ENCODE measurements at regions not wholly inside any gene's neighbourhood (a gene's known extent, or its start where the extent isn't known, plus 50 kb on each side); places are given as distances from the start of the nearest gene placed in this dataset.
"Not testable (repeated sequence)": the region's sequence is repeated elsewhere in the genome, so short reads cannot be mapped to it uniquely, and the experiment has no call there.

- 53 to 71% methylated on average over 6 of the region's 6 CpGs for WGBS, 2 donors
Measured at GRCh38 chr10:84966708-84967441, 638.5 kb downstream of the CCSER2 start.

GRCh38 chr10:84969297-84969696, 640.9 kb downstream of the CCSER2 start:
- H3K9me3 ChIP-seq; intact Hi-C loops (cut with DNase I): not testable (repeated sequence)
- 18 to 60% methylated on average over 2 of the region's 2 CpGs for WGBS, 2 donors

More at GRCh38 chr10:84966708-84967441, 638.5 kb downstream of the CCSER2 start:
- no peaks in the 10 kb centered on the region for H3K4me1 ChIP-seq
- intact Hi-C loops (cut with DNase I): no loop called here
- no peaks in the 10 kb centered on the region for H3K36me3 ChIP-seq
- H3K4me3 ChIP-seq: no peak overlapping the region
- H3K27me3 ChIP-seq: no peaks in the 10 kb centered on the region
- no peaks in the 10 kb centered on the region for H3K9me3 ChIP-seq
- DNase-seq: no peak
- TF ChIP-seq POLR2AphosphoS5 (IDR thresholded peaks at IDR 0.05) (no peak), CTCF (IDR thresholded peaks at IDR 0.05) (no peak), POLR2A (IDR thresholded peaks at IDR 0.05) (no peak), EP300 (IDR thresholded peaks at IDR 0.05) (no peak)
- H3K27ac ChIP-seq: no peak overlapping the region

DNA sequence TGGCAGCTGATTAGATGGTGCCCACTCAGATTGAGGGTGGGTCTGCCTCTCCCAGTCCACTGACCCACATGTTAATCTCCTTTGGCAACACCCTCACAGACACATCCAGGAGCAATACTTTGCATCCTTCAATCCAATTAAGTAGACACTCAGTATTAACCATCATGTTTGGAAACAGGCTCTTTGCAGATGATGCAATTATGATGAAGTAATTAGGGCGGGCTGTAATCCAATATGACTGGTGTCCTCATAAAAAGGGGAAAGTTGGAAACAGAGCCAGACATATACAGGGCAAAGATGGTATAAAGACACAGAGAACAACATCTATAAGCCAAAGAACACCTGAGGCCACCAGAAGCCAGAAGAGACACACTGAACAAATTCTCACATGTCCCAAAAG, 658.6 kb downstream of the CCSER2 start:
- H3K9me3 ChIP-seq: no peaks in the 10 kb centered on the region
- no peak overlapping the region for H3K27ac ChIP-seq
- H3K27me3 ChIP-seq: no peaks in the 10 kb centered on the region
- WGBS, 2 donors: 64 to 69% methylated on average over 1 of the region's 1 CpG
- no peaks in the 10 kb centered on the region for H3K4me1 ChIP-seq
- intact Hi-C loops (cut with DNase I): no loop called here
- H3K36me3 ChIP-seq: no peaks in the 10 kb centered on the region
- TF ChIP-seq CTCF (IDR thresholded peaks at IDR 0.05) (no peak), EP300 (IDR thresholded peaks at IDR 0.05) (no peak), POLR2AphosphoS5 (IDR thresholded peaks at IDR 0.05) (no peak), POLR2A (IDR thresholded peaks at IDR 0.05) (no peak)
- no peak for DNase-seq
- H3K4me3 ChIP-seq: no peak overlapping the region

More at GRCh38 chr10:84969297-84969696, 640.9 kb downstream of the CCSER2 start:
- not testable (repeated sequence) for H3K4me1 ChIP-seq, H3K27ac ChIP-seq, H3K4me3 ChIP-seq, H3K27me3 ChIP-seq, H3K36me3 ChIP-seq, DNase-seq

GRCh38 chr10:84988011-84988410, 659.6 kb downstream of the CCSER2 start:
- no peak for TF ChIP-seq POLR2A (IDR thresholded peaks at IDR 0.05)
- no peak for TF ChIP-seq CTCF (IDR thresholded peaks at IDR 0.05)
- TF ChIP-seq EP300 (IDR thresholded peaks at IDR 0.05): no peak
- TF ChIP-seq POLR2AphosphoS5 (IDR thresholded peaks at IDR 0.05): no peak
- H3K36me3 ChIP-seq: no peaks in the 10 kb centered on the region
- H3K27ac ChIP-seq: no peak overlapping the region
- intact Hi-C loops (cut with DNase I): no loop called here
- no peaks in the 10 kb centered on the region for H3K9me3 ChIP-seq
- 76 to 81% methylated on average over 2 of the region's 2 CpGs for WGBS, 2 donors
- no peak overlapping the region for H3K4me3 ChIP-seq
- H3K27me3 ChIP-seq: peaks cover 0 to 5% (median 0%) of the 10 kb centered on the region in 3 donors
- DNase-seq: no peak
- H3K4me1 ChIP-seq: no peaks in the 10 kb centered on the region

DNA sequence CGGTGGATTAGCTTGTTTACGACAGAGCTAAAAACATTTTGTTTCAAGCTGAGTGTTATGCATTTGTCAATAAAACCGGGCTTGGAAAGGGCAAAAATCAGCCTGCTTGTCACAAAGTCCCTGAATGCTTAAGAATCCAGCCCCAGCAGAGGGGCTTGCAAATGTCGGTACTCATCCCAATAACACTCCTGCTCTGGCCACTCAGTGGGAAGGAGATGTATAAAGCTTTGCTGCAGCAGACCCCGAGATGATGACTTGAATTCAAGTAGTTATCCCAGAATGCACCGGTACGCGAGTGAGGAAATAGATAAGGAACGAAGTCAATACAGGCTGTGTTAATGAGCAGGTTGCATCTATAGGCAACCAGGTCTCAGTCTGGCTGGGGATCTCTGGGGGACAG, 662.3 kb downstream of the CCSER2 start:
- intact Hi-C loops (cut with DNase I): no loop called here
- 50 to 60% methylated on average over 9 of the region's 9 CpGs for WGBS, 2 donors
- Histone ChIP-seq H3K4me3 (no peak overlapping the region), H3K36me3 (no peaks in the 10 kb centered on the region), H3K27ac (no peak overlapping the region), H3K4me1 (no peaks in the 10 kb centered on the region), H3K27me3 (peaks cover 0 to 5% (median 0%) of the 10 kb centered on the region in 3 donors), H3K9me3 (no peaks in the 10 kb centered on the region)
- TF ChIP-seq POLR2A (IDR thresholded peaks at IDR 0.05) (no peak), POLR2AphosphoS5 (IDR thresholded peaks at IDR 0.05) (no peak), EP300 (IDR thresholded peaks at IDR 0.05) (no peak), CTCF (IDR thresholded peaks at IDR 0.05) (no peak)
- no peak for DNase-seq
